Glutamatergic neuron (in vitro differentiated cells): ENCODE measurements at regions not wholly inside any gene's neighbourhood (a gene's known extent, or its start where the extent isn't known, plus 50 kb on each side); places are given as distances from the start of the nearest gene placed in this dataset.

Experiments used
- DNase-seq: peaks from one replicate; pipeline ENCODE4 v3.0.0; 2022
- H3K27ac Mint-ChIP-seq: one replicate; pipeline ENCODE4 v1.8.0; 2020; ENCODE audit warnings: mild to moderate bottlenecking, mixed read lengths, inconsistent platforms; ENCODE audit not compliant: unreplicated experiment
- H3K27me3 Mint-ChIP-seq: one replicate; pipeline ENCODE4 v1.8.0; 2020; ENCODE audit warnings: mild to moderate bottlenecking, moderate library complexity, mixed read lengths, inconsistent platforms; ENCODE audit not compliant: unreplicated experiment
- H3K36me3 Mint-ChIP-seq: one replicate; pipeline ENCODE4 v1.8.0; 2020; ENCODE audit warnings: mild to moderate bottlenecking, mixed read lengths, inconsistent platforms; ENCODE audit not compliant: unreplicated experiment
- H3K4me1 Mint-ChIP-seq: one replicate; pipeline ENCODE4 v1.8.0; 2020; ENCODE audit warnings: mild to moderate bottlenecking, low read depth, mixed read lengths, inconsistent platforms; ENCODE audit not compliant: unreplicated experiment
- H3K4me3 Mint-ChIP-seq: one replicate; pipeline ENCODE4 v1.8.0; 2020; ENCODE audit warnings: mild to moderate bottlenecking, mixed read lengths, inconsistent platforms; ENCODE audit not compliant: unreplicated experiment
- H3K9me3 Mint-ChIP-seq: one replicate; pipeline ENCODE4 v1.8.0; 2020; ENCODE audit warnings: mild to moderate bottlenecking, moderate library complexity, mixed read lengths, inconsistent platforms; ENCODE audit not compliant: unreplicated experiment
- CTCF ChIP-seq: fragments of 200-600 bp; sonication (generic); IDR thresholded peaks from one replicate; pipeline ENCODE4 v1.5.0; 2021; ENCODE audit not compliant: partially characterized antibody, unreplicated experiment

- peaks cover 11% of the 10 kb centered on the region for H3K36me3 Mint-ChIP-seq
- TF ChIP-seq CTCF: no peak
- H3K4me1 Mint-ChIP-seq: no peaks in the 10 kb centered on the region
- peaks cover 4% of the 10 kb centered on the region for H3K27me3 Mint-ChIP-seq
- H3K27ac Mint-ChIP-seq: no peak overlapping the region
- H3K9me3 Mint-ChIP-seq: peaks cover 13% of the 10 kb centered on the region
- no peak for DNase-seq
- H3K4me3 Mint-ChIP-seq: no peak overlapping the region
These were observed 546.9 kb downstream of the TCERG1L start for GRCh38 chr10:130764651-130765050.

- Mint-ChIP-seq H3K27me3 (peaks cover 3% of the 10 kb centered on the region), H3K9me3 (peaks cover 13% of the 10 kb centered on the region), H3K36me3 (peaks cover 15% of the 10 kb centered on the region), H3K4me1 (no peaks in the 10 kb centered on the region), H3K4me3 (no peak overlapping the region), H3K27ac (no peak overlapping the region)
- no peak for DNase-seq
- TF ChIP-seq CTCF: no peak
These were observed 545.5 kb downstream of the TCERG1L start for GRCh38 chr10:130766071-130766470.

DNA sequence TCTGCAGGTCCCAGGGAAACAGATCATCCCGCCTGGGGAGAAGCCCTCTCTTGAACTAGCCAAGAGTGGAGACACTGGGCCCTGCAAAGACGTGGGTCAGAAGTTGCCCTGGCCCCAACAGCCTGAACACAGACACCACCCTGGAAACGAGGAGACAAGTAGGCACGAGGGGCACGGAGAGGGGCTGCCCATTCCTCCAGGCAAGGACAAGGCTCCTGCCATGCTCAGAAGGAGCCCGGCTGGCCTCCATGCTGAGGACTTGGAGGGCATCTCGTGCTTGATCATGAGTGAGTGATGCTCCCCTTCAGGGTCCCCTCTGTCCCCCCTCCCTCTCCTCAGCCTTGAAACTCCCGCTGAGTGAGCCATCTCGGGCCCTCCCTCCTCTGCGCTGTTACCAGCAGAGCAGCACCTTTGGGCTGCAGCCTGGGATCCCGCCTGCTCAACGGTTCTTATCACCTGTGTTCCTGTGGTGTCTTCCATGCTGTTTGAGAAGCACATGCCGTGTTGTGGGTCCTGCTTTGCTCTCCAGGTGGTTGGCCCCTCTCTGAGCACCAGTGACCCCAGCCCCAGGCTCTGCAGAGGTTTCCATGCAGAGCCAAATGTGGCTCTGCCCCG, 544.3 kb downstream of the TCERG1L start:
- Mint-ChIP-seq H3K27me3 (peaks cover 3% of the 10 kb centered on the region), H3K4me3 (no peak overlapping the region), H3K27ac (no peak overlapping the region), H3K36me3 (peaks cover 15% of the 10 kb centered on the region), H3K9me3 (peaks cover 15% of the 10 kb centered on the region), H3K4me1 (no peaks in the 10 kb centered on the region)
- TF ChIP-seq CTCF: no peak
- DNase-seq: no peak

GRCh38 chr10:130769146-130770017, 542.1 kb downstream of the TCERG1L start:
- no peak for DNase-seq
- H3K27ac Mint-ChIP-seq: no peak overlapping the region
- TF ChIP-seq CTCF: no peak
- peaks cover 16% of the 10 kb centered on the region for H3K9me3 Mint-ChIP-seq
- peaks cover 20% of the 10 kb centered on the region for H3K36me3 Mint-ChIP-seq
- H3K4me3 Mint-ChIP-seq: no peak overlapping the region
- H3K27me3 Mint-ChIP-seq: peaks cover 3% of the 10 kb centered on the region
- H3K4me1 Mint-ChIP-seq: peaks cover 4% of the 10 kb centered on the region

DNA sequence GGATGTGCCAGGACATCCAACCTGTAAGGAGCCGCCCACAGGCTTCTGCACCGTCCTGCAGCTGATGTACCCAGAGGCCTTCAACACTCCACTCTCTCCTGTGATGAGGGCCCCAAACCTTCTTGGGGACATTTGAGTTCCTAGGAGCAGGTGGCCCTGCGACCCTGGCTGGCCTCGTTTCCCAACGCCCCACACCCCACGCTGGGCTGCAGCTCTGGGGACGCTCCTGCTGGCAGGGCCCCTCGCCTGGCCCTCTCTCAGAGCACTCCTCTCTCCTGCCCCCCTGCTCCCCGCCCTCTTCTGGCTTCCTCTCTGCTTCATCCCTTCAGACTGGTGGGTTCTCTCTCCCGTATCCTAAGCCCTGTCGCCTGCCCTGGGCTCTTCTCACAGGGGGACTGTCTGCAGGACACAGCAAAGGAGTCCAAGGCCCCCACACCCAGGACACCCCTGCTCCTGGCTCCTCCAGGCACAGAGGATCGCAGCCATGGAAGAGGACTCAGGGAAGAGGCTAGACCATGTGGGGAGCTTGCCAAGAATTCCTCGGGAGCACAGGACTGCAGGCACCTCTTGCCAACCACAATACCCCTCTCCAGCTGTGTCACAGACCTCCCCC, 541.4 kb downstream of the TCERG1L start:
- H3K4me1 Mint-ChIP-seq: peaks cover 4% of the 10 kb centered on the region
- TF ChIP-seq CTCF: no peak
- H3K36me3 Mint-ChIP-seq: peaks cover 17% of the 10 kb centered on the region
- H3K27ac Mint-ChIP-seq: no peak overlapping the region
- no peak overlapping the region for H3K4me3 Mint-ChIP-seq
- DNase-seq: no peak
- peaks cover 3% of the 10 kb centered on the region for H3K27me3 Mint-ChIP-seq
- peaks cover 16% of the 10 kb centered on the region for H3K9me3 Mint-ChIP-seq
